Osteoblast (primary cell): ENCODE measurements at regions not wholly inside any gene's neighbourhood (a gene's known extent, or its start where the extent isn't known, plus 50 kb on each side); places are given as distances from the start of the nearest gene placed in this dataset.

ENCODE experiments used
- DNase-seq: peaks from one replicate; pipeline ENCODE4 v3.0.0; 2011; ENCODE audit warnings: low spot score, mixed read lengths; ENCODE audit not compliant: insufficient read length; ENCODE audit errors: missing footprints
- H2AFZ ChIP-seq: 2 replicates; pipeline ENCODE4 v1.6.0; 2011; ENCODE audit warnings: mild to moderate bottlenecking, low read length
- H3K27ac ChIP-seq: 2 replicates; pipeline ENCODE4 v1.5.1; 2011; ENCODE audit warnings: mild to moderate bottlenecking, low read depth, low read length, moderate library complexity
- H3K27me3 ChIP-seq: 2 replicates; pipeline ENCODE4 v1.6.0; 2012; ENCODE audit warnings: mild to moderate bottlenecking, control low read depth, inconsistent platforms, low read length, moderate library complexity; ENCODE audit not compliant: insufficient read depth
- H3K36me3 ChIP-seq: 2 replicates; pipeline ENCODE4 v1.5.1; 2011; ENCODE audit warnings: mild to moderate bottlenecking, low read length, control low read depth, moderate library complexity; ENCODE audit not compliant: insufficient read depth
- H3K4me1 ChIP-seq: 2 replicates; pipeline ENCODE4 v1.5.1; 2011; ENCODE audit warnings: mild to moderate bottlenecking, low read length, control low read depth, moderate library complexity; ENCODE audit not compliant: insufficient read depth
- H3K4me2 ChIP-seq: 2 replicates; pipeline ENCODE4 v1.6.0; 2011; ENCODE audit warnings: mild to moderate bottlenecking, low read length; ENCODE audit not compliant: insufficient read depth
- H3K4me3 ChIP-seq: fragments of 200-600 bp; sonication (generic); 3 replicates; pipeline ENCODE4 v1.5.1; 2012; ENCODE audit warnings: mild to moderate bottlenecking, low read length, inconsistent platforms; ENCODE audit not compliant: insufficient read depth
- H3K79me2 ChIP-seq: 2 replicates; pipeline ENCODE4 v1.6.0; 2012; ENCODE audit warnings: mild to moderate bottlenecking, low read length, control low read depth, inconsistent platforms; ENCODE audit not compliant: insufficient read depth
- H3K9me3 ChIP-seq: 2 replicates; pipeline ENCODE4 v1.5.1; 2011; ENCODE audit warnings: low read depth, low read length, control low read depth
- H4K20me1 ChIP-seq: 2 replicates; pipeline ENCODE4 v1.6.0; 2012; ENCODE audit warnings: mild to moderate bottlenecking, low read length, control low read depth; ENCODE audit not compliant: insufficient read depth
- TF ChIP-seq, protein P1 (sequence below): IDR thresholded peaks from 2 replicates; pipeline ENCODE4 v1.5.1; 2011; ENCODE audit warnings: mild to moderate bottlenecking, low read depth, low read length, moderate library complexity; ENCODE audit errors: extremely low read depth

DNA sequence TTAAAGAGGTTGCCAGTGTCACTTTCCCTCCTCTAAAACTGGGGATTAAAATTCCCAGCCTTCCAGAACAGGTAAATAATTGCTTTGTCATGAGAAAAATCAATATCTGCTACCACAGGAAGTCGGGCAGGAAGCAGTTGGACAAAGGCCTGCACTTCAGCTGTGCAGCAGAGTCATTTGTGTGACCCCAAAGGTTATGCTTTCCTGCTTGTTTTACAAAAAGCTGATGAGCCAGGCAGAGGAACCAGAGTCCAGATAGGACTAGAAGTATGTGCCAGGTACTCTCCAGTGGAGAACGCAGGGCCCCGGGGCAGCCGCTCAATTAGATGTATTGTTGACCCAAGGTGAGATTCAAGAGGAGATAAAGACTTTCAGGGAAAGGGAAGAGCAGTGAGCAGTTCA is 117.1 kb upstream of the FRMD6 start:
- no peaks in the 10 kb centered on the region for H3K36me3 ChIP-seq
- H3K27ac ChIP-seq: no peak overlapping the region
- H3K79me2 ChIP-seq: no peaks in the 10 kb centered on the region
- no peak overlapping the region for H3K4me3 ChIP-seq
- H4K20me1 ChIP-seq: no peaks in the 10 kb centered on the region
- no peaks in the 10 kb centered on the region for H3K9me3 ChIP-seq
- TF ChIP-seq, protein P1, sequence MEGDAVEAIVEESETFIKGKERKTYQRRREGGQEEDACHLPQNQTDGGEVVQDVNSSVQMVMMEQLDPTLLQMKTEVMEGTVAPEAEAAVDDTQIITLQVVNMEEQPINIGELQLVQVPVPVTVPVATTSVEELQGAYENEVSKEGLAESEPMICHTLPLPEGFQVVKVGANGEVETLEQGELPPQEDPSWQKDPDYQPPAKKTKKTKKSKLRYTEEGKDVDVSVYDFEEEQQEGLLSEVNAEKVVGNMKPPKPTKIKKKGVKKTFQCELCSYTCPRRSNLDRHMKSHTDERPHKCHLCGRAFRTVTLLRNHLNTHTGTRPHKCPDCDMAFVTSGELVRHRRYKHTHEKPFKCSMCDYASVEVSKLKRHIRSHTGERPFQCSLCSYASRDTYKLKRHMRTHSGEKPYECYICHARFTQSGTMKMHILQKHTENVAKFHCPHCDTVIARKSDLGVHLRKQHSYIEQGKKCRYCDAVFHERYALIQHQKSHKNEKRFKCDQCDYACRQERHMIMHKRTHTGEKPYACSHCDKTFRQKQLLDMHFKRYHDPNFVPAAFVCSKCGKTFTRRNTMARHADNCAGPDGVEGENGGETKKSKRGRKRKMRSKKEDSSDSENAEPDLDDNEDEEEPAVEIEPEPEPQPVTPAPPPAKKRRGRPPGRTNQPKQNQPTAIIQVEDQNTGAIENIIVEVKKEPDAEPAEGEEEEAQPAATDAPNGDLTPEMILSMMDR: no peak
- DNase-seq: no peak
- H3K4me2 ChIP-seq: no peak overlapping the region
- H3K4me1 ChIP-seq: peaks cover 30% of the 10 kb centered on the region
- no peaks in the 10 kb centered on the region for H3K27me3 ChIP-seq
- H2AFZ ChIP-seq: peak overlapping the region; percentile 6

DNA sequence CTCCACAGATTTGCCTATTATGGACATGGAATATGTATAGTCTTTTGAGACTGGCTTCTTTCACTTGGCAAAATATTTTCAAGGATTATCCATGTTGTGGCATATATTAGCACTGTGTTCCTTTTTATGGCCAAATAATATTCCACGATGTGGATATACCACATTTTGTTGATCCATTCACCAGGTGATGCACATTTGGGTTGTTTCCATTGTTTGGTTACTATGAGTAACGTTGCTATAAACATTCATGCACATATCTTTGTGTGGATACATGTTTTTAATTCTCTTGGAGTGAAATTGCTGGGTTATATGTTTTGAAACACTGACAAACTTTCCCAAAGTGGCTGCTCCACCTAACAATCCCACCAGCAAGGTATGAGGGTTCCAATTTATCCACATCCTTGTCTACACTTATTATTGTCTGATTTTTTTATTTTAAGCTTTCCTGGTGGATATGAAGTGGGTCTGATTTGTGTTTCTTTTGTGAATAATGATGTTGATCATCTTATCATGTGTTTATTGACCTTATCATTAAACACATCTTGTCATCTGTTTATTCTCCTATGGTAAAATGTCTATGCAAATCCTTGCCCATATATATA is 116.2 kb upstream of the FRMD6 start:
- Histone ChIP-seq H4K20me1 (no peaks in the 10 kb centered on the region), H3K4me1 (peaks cover 40% of the 10 kb centered on the region), H2AFZ (no peak overlapping the region), H3K36me3 (no peaks in the 10 kb centered on the region), H3K4me2 (no peak overlapping the region), H3K79me2 (no peaks in the 10 kb centered on the region), H3K27me3 (no peaks in the 10 kb centered on the region), H3K27ac (no peak overlapping the region), H3K9me3 (no peaks in the 10 kb centered on the region), H3K4me3 (no peak overlapping the region)
- DNase-seq: no peak
- TF ChIP-seq, protein P1: no peak

DNA sequence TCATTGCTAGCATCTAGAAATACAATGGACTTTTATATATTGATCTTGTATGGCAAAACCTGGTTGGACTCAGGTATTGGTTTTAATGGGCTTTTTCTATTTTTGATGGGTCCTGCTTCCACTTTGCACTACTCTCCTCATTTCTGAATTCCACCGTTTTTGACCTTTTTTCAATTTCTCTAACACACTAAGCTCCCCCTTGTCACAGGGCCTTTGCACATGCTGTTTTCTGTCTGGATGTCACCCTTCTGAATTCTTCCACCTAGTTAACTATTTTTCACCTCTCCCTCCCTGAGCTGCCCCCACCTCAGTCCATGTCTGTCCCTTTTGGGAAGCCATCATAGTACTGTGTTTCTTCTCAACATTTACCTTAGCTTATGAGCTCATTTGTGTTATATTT is 112.7 kb upstream of the FRMD6 start:
- Histone ChIP-seq H2AFZ (no peak overlapping the region), H4K20me1 (no peaks in the 10 kb centered on the region), H3K4me2 (peak overlapping the region; percentile 62), H3K27me3 (no peaks in the 10 kb centered on the region), H3K27ac (peak overlapping the region; percentile 76), H3K4me3 (no peak overlapping the region), H3K79me2 (no peaks in the 10 kb centered on the region), H3K36me3 (no peaks in the 10 kb centered on the region), H3K9me3 (no peaks in the 10 kb centered on the region), H3K4me1 (peaks cover 30% of the 10 kb centered on the region)
- DNase-seq: no peak
- TF ChIP-seq, protein P1: no peak

DNA sequence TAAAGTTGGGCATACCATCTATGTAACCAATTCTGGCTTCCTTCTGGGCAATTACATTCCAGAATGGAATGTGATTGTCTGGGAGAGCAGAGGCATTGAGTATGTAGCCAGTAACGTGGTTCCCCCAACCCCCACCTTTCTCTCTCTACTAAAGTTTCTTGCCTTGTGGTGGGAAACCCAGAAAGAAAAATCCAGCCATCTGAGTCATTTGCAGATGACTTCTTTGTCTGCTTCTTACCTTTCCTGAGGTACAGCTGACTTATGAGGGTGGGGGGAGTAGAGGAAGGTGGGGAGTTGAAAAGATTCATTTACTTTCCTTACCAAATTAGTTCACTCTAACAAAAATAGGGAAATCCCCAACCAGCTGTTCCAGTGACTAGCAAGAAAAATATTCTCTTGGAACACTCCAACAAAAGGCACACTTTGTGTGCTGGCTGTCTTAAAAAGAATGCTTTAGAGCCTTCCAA is 112.1 kb upstream of the FRMD6 start:
- H3K9me3 ChIP-seq: no peaks in the 10 kb centered on the region
- DNase-seq: peak; percentile 80
- no peaks in the 10 kb centered on the region for H4K20me1 ChIP-seq
- H3K4me2 ChIP-seq: peak overlapping the region; percentile 62
- peaks cover 25% of the 10 kb centered on the region for H3K4me1 ChIP-seq
- TF ChIP-seq, protein P1: no peak
- H2AFZ ChIP-seq: no peak overlapping the region
- peak overlapping the region; percentile 3 for H3K4me3 ChIP-seq
- peak overlapping the region; percentile 76 for H3K27ac ChIP-seq
- H3K36me3 ChIP-seq: no peaks in the 10 kb centered on the region
- no peaks in the 10 kb centered on the region for H3K27me3 ChIP-seq
- no peaks in the 10 kb centered on the region for H3K79me2 ChIP-seq
